HL-60 (cell line): ENCODE measurements at regions not wholly inside any gene's neighbourhood (a gene's known extent, or its start where the extent isn't known, plus 50 kb on each side); places are given as distances from the start of the nearest gene placed in this dataset.

Experiments
- DNase-seq, 2 experiments: peaks; one replicate each; pipeline ENCODE4 v3.0.0-alpha.2; 2010 to 2020; ENCODE audit warnings: low read depth in 1 of 2, low spot score in 1 of 2
- H3K27ac ChIP-seq: fragments of 250-450 bp; sonication (Bioruptor Pico); replicated peaks from 2 replicates; pipeline ENCODE4 v1.5.1; 2020; ENCODE audit warnings: mild to moderate bottlenecking, moderate library complexity
- H3K27me3 ChIP-seq: fragments of 250-450 bp; sonication (Bioruptor Pico); 2 replicates; pipeline ENCODE4 v1.5.1; 2021; ENCODE audit warnings: mild to moderate bottlenecking, moderate library complexity; ENCODE audit not compliant: insufficient read depth, poor library complexity, severe bottlenecking
- H3K4me3 ChIP-seq: replicated peaks from 2 replicates; pipeline ENCODE4 v1.5.1; 2011; ENCODE audit warnings: mild to moderate bottlenecking, control low read depth, low read length; ENCODE audit not compliant: insufficient read depth
- GABPA ChIP-seq: IDR thresholded peaks from 2 replicates; pipeline ENCODE4 v1.6.1; 2012; ENCODE audit warnings: low read depth
- POLR2AphosphoS5 ChIP-seq: IDR thresholded peaks from 2 replicates; pipeline ENCODE4 v1.6.1; 2012; ENCODE audit warnings: low read depth
- REST ChIP-seq: IDR thresholded peaks from 2 replicates; pipeline ENCODE4 v1.6.1; 2012; ENCODE audit warnings: low read depth; ENCODE audit not compliant: insufficient replicate concordance
- SPI1 ChIP-seq: IDR thresholded peaks from 2 replicates; pipeline ENCODE4 v1.6.1; 2012; ENCODE audit warnings: low read depth, mild to moderate bottlenecking, borderline replicate concordance
- TF ChIP-seq, protein P1 (sequence below): IDR thresholded peaks from one replicate; pipeline ENCODE4 v1.5.1; 2011; ENCODE audit warnings: low read length, control low read depth, inconsistent platforms; ENCODE audit not compliant: insufficient read depth

- Histone ChIP-seq H3K27ac (no peak overlapping the region), H3K27me3 (no peaks in the 10 kb centered on the region), H3K4me3 (no peak overlapping the region)
- TF ChIP-seq SPI1 (no peak), GABPA (no peak), POLR2AphosphoS5 (no peak), REST (no peak)
- TF ChIP-seq, protein P1, sequence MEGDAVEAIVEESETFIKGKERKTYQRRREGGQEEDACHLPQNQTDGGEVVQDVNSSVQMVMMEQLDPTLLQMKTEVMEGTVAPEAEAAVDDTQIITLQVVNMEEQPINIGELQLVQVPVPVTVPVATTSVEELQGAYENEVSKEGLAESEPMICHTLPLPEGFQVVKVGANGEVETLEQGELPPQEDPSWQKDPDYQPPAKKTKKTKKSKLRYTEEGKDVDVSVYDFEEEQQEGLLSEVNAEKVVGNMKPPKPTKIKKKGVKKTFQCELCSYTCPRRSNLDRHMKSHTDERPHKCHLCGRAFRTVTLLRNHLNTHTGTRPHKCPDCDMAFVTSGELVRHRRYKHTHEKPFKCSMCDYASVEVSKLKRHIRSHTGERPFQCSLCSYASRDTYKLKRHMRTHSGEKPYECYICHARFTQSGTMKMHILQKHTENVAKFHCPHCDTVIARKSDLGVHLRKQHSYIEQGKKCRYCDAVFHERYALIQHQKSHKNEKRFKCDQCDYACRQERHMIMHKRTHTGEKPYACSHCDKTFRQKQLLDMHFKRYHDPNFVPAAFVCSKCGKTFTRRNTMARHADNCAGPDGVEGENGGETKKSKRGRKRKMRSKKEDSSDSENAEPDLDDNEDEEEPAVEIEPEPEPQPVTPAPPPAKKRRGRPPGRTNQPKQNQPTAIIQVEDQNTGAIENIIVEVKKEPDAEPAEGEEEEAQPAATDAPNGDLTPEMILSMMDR, result no peak
- DNase-seq, result no peak
Observed at GRCh38 chr18:39666541-39666940, 2100.9 kb upstream of the CELF4 start.

DNA sequence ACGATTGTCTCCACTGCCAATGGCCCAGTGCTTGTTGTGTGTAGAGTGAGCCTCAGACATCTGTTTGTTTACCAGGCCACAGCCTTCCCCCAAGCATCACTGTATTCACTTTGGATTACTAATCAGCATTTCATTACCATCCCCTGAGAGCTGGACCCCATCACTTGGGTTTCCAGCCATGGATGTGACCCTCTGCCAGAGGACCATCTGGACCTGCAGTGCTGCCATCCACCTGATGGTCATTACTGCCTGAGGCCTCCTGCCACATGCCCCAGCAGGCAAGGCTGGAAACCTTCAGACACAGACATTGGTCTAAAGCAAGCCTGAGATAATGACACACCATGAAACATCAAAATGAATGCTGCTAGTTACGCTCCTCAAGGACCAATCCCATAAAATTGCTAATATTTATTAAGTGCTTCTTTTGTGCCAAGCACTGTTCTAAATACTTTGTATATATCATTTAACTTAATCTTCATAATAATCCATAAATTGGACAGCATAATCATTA lies 2096.3 kb upstream of the CELF4 start:
- Histone ChIP-seq H3K27me3 (no peaks in the 10 kb centered on the region), H3K27ac (no peak overlapping the region), H3K4me3 (no peak overlapping the region)
- DNase-seq, result no peak
- TF ChIP-seq, protein P1, result no peak
- TF ChIP-seq POLR2AphosphoS5 (no peak), SPI1 (no peak), GABPA (no peak), REST (no peak)

DNA sequence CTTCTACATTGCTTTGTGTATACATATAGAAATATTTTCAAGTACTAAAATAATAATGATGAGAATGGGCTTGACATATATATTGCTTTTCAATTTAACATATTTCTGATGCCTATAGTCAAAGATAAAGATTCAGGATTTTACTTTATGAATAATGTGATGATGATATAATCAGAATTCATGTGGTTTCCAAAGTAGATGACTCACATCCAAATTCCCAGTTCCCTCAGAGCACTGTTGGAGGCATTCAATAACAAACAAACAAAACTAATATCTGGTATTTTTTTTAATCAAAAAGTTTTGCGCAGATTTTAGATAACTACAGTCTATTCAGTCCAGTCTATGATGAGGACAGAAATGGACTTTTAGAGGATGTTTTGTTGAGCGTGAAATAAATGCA lies 2094.5 kb upstream of the CELF4 start:
- DNase-seq, result no peak
- Histone ChIP-seq H3K27ac (no peak overlapping the region), H3K4me3 (no peak overlapping the region), H3K27me3 (no peaks in the 10 kb centered on the region)
- TF ChIP-seq POLR2AphosphoS5 (no peak), SPI1 (no peak), REST (no peak), GABPA (no peak)
- TF ChIP-seq, protein P1, result no peak
